Dermis microvascular lymphatic vessel endothelial cell (primary cell): ENCODE measurements at regions not wholly inside any gene's neighbourhood (a gene's known extent, or its start where the extent isn't known, plus 50 kb on each side); places are given as distances from the start of the nearest gene placed in this dataset.

Experiments used
- DNase-seq, 2 donors: peaks; one replicate each; pipeline versions ENCODE4 v3.0.0 to v3.0.0-alpha.2; 2010; ENCODE audit warnings: low read depth in 2 of 2

GRCh38 chr5:125162714-125163113 lies 416.3 kb upstream of the ZNF608 start:
- DNase-seq = no peak

- DNase-seq = no peak
Measured at GRCh38 chr5:125169396-125169795, 423.0 kb upstream of the ZNF608 start.

GRCh38 chr5:125171641-125172040 lies 425.2 kb upstream of the ZNF608 start:
- DNase-seq = no peak

GRCh38 chr5:125175348-125176004 lies 429.0 kb upstream of the ZNF608 start:
- peak; percentile 54 to 55 for DNase-seq

GRCh38 chr5:125176005-125176390 lies 429.6 kb upstream of the ZNF608 start:
- DNase-seq = no peak

- DNase-seq = no peak
Measured at GRCh38 chr5:125177340-125177739, 430.9 kb upstream of the ZNF608 start.

GRCh38 chr5:125179612-125180011 lies 433.2 kb upstream of the ZNF608 start:
- no peak for DNase-seq

- DNase-seq = peak in 1 of 2 donors; percentile 34
Measured at GRCh38 chr5:125180231-125180829, 433.9 kb upstream of the ZNF608 start.

- DNase-seq = no peak
Measured at GRCh38 chr5:125181159-125181558, 434.7 kb upstream of the ZNF608 start.

GRCh38 chr5:125181955-125182354 lies 435.5 kb upstream of the ZNF608 start:
- DNase-seq = no peak

GRCh38 chr5:125185740-125186139 lies 439.3 kb upstream of the ZNF608 start:
- no peak for DNase-seq

- no peak for DNase-seq
Measured at GRCh38 chr5:125186911-125187375, 440.5 kb upstream of the ZNF608 start.

- DNase-seq = no peak
Measured at GRCh38 chr5:125189531-125189941, 443.1 kb upstream of the ZNF608 start.

- no peak for DNase-seq
Measured at GRCh38 chr5:125190232-125191087, 444.0 kb upstream of the ZNF608 start.

GRCh38 chr5:125194883-125195282 lies 448.4 kb upstream of the ZNF608 start:
- no peak for DNase-seq

GRCh38 chr5:125196481-125197111 lies 450.2 kb upstream of the ZNF608 start:
- DNase-seq = no peak

GRCh38 chr5:125197321-125197720 lies 450.9 kb upstream of the ZNF608 start:
- DNase-seq = no peak

GRCh38 chr5:125198270-125198974 lies 452.0 kb upstream of the ZNF608 start:
- DNase-seq = peak; percentile 85

- no peak for DNase-seq
Measured at GRCh38 chr5:125199373-125199772, 452.9 kb upstream of the ZNF608 start.

GRCh38 chr5:125199968-125200865 lies 453.8 kb upstream of the ZNF608 start:
- DNase-seq = peak in 1 of 2 donors; percentile 10
